Brain microvascular endothelial cell (primary cell): ENCODE measurements at regions not wholly inside any gene's neighbourhood (a gene's known extent, or its start where the extent isn't known, plus 50 kb on each side); places are given as distances from the start of the nearest gene placed in this dataset.

Experiments used
- DNase-seq: peaks from one replicate; pipeline ENCODE4 v3.0.0-alpha.2; 2020
- H3K27ac ChIP-seq: fragments of 250-450 bp; sonication (Bioruptor Pico); 2 replicates; pipeline ENCODE4 v1.5.1; 2020; ENCODE audit warnings: mild to moderate bottlenecking, moderate library complexity
- H3K27me3 ChIP-seq: fragments of 250-450 bp; sonication (Bioruptor Pico); replicated peaks from 2 replicates; pipeline ENCODE4 v1.5.1; 2020; ENCODE audit warnings: mild to moderate bottlenecking
- H3K36me3 ChIP-seq: fragments of 250-450 bp; sonication (Bioruptor Pico); replicated peaks from 2 replicates; pipeline ENCODE4 v1.5.1; 2020; ENCODE audit warnings: mild to moderate bottlenecking
- H3K4me3 ChIP-seq: 2 replicates; pipeline ENCODE4 v1.5.1; 2011; ENCODE audit warnings: low read depth, mild to moderate bottlenecking, control low read depth, low read length, moderate library complexity
- CTCF ChIP-seq: IDR thresholded peaks from 2 replicates; pipeline ENCODE4 v1.5.1; 2011; ENCODE audit warnings: low read depth, mild to moderate bottlenecking, moderate library complexity, low read length, control low read depth, inconsistent platforms; ENCODE audit errors: missing control alignments
- in situ Hi-C: cut with HindIII; loops from 2 replicates; pipeline ENCODE4 v1.10.0; 2017; ENCODE audit warnings: low sequenced_read_pairs, low pct_ligation_motif_present

- DNase-seq, result no peak
- no peaks in the 10 kb centered on the region for H3K27me3 ChIP-seq
- no peak for TF ChIP-seq CTCF
- in situ Hi-C loops, result no loop called here
- no peak overlapping the region for H3K27ac ChIP-seq
- no peak overlapping the region for H3K4me3 ChIP-seq
- H3K36me3 ChIP-seq, result no peaks in the 10 kb centered on the region
Measured at GRCh38 chr11:93075782-93076181, 106.3 kb downstream of the MTNR1B start.

- Histone ChIP-seq H3K27ac (no peak overlapping the region), H3K4me3 (no peak overlapping the region), H3K36me3 (no peaks in the 10 kb centered on the region), H3K27me3 (no peaks in the 10 kb centered on the region)
- no peak for DNase-seq
- TF ChIP-seq CTCF, result no peak
- in situ Hi-C loops, result no loop called here
Measured at GRCh38 chr11:93080146-93080759, 110.8 kb downstream of the MTNR1B start.

- H3K36me3 ChIP-seq, result no peaks in the 10 kb centered on the region
- H3K27ac ChIP-seq, result no peak overlapping the region
- no peaks in the 10 kb centered on the region for H3K27me3 ChIP-seq
- DNase-seq, result no peak
- no peak for TF ChIP-seq CTCF
- in situ Hi-C loops, result no loop called here
- no peak overlapping the region for H3K4me3 ChIP-seq
Measured at GRCh38 chr11:93081694-93082093, 112.2 kb downstream of the MTNR1B start.

- DNase-seq, result no peak
- no peak for TF ChIP-seq CTCF
- Histone ChIP-seq H3K27me3 (no peaks in the 10 kb centered on the region), H3K36me3 (no peaks in the 10 kb centered on the region), H3K27ac (no peak overlapping the region), H3K4me3 (no peak overlapping the region)
- in situ Hi-C loops, result no loop called here
Measured at GRCh38 chr11:93082900-93083299, 113.4 kb downstream of the MTNR1B start.

GRCh38 chr11:93084727-93085505 is 112.9 kb downstream of the SLC36A4 start:
- H3K27me3 ChIP-seq, result no peaks in the 10 kb centered on the region
- TF ChIP-seq CTCF, result no peak
- H3K27ac ChIP-seq, result no peak overlapping the region
- DNase-seq, result peak; percentile 5
- no peak overlapping the region for H3K4me3 ChIP-seq
- in situ Hi-C loops, result no loop called here
- no peaks in the 10 kb centered on the region for H3K36me3 ChIP-seq
